ENCODE measurements at regions not wholly inside any gene's neighbourhood (a gene's known extent, or its start where the extent isn't known, plus 50 kb on each side); places are given as distances from the start of the nearest gene placed in this dataset.
A peak's percentile ranks its signal among the peaks of the same experiment; 100 is the strongest.

DNA sequence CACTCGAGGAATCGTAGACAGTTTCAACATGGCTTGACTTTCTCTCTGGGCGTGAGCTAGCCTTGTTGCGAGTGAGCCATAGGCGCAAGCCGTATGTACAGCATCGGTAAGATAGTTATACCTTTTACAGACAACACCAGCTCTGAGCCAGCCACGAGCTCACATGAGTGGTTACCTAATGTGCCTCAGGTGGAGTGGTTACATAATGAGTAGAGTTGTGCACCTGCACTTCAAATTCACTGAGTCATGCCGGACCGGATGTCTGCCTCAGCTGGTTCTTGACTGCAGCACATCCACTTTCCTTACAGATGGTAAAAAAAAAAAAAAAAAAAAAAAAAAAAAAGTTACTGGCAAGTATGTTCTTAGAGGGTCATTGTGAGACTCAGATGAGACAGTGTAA lies 360.4 kb upstream of the NR5A2 start:
- Histone ChIP-seq H2BK120ac (ENCODE audit: low read depth, low read length) (no peak overlapping the region), H3K9me3 (replicated peaks in 1 of 2; ENCODE audit: control insufficient read depth in 2 of 2, insufficient read depth in 1 of 2, low read depth in 1 of 2, low read length in 2 of 2) (no peaks in the 10 kb centered on the region), H2AK5ac (ENCODE audit: low read depth, low read length) (no peak overlapping the region), H3K4ac (ENCODE audit: low read length) (no peak overlapping the region), H3K4me2 (ENCODE audit: insufficient read depth, low read length, poor library complexity, severe bottlenecking) (no peak overlapping the region), H3K9ac (ENCODE audit: low read depth, low read length, poor library complexity) (no peak overlapping the region), H3K79me1 (ENCODE audit: low read depth, low read length) (no peaks in the 10 kb centered on the region), H3K4me1 (ENCODE audit: control insufficient read depth in 2 of 2, insufficient read depth in 1 of 2, low read depth in 1 of 2, low read length in 2 of 2) (no peaks in the 10 kb centered on the region), H2BK15ac (ENCODE audit: low read length) (no peak overlapping the region), H2AFZ (ENCODE audit: low read length) (no peak overlapping the region), H3K23ac (ENCODE audit: low read depth, low read length, poor library complexity) (peak overlapping the region; percentile 34), H3K18ac (ENCODE audit: low read length) (no peak overlapping the region), H4K8ac (ENCODE audit: low read depth, low read length) (no peak overlapping the region), H3K4me3 (ENCODE audit: low read length in 2 of 2) (no peak overlapping the region), H2BK12ac (ENCODE audit: low read length) (no peak overlapping the region), H3K36me3 (replicated peaks in 1 of 2; ENCODE audit: control insufficient read depth in 2 of 2, insufficient read depth in 2 of 2, low read length in 2 of 2) (no peaks in the 10 kb centered on the region), H3K14ac (ENCODE audit: low read length) (no peak overlapping the region), H3K27ac (replicated peaks; ENCODE audit: low read length) (no peak overlapping the region), H3K27me3 (ENCODE audit: control insufficient read depth in 3 of 3, insufficient read depth in 3 of 3, low read depth in 1 of 3, low read length in 3 of 3) (no peaks in the 10 kb centered on the region), H2BK5ac (ENCODE audit: low read length) (no peak overlapping the region), H4K91ac (ENCODE audit: low read depth, low read length, poor library complexity) (no peak overlapping the region)
- no peak for DNase-seq (ENCODE audit: low spot score)
- WGBS, 2 donors (ENCODE audit: extremely low coverage in 2 of 2, insufficient read length in 2 of 2, insufficient replicate concordance in 1 of 2): no CpG with 5 or more reads among the region's 10 CpGs

DNA sequence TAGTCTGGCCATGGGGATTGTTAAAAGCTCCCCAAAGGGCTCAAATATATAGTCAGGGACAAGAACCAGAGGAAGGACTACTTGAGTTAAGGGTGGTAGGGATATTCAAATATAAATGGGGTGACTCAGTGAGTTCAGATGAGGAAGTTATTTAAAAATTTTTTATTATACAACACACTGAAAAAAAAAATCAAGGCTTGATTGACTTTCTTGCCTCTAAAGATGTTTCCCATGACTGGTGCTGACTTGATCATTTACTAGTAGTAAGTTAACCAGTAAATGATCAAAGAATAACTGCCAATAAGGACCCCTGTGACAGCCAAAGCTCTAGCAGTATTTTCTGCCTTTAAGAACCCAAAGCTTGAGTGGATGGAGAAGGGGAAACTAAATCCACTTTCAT lies 357.6 kb upstream of the NR5A2 start:
- DNase-seq (ENCODE audit: low spot score): no peak
- H3K14ac ChIP-seq (ENCODE audit: low read length): no peak overlapping the region
- H2BK12ac ChIP-seq (ENCODE audit: low read length): no peak overlapping the region
- no peak overlapping the region for H3K4me2 ChIP-seq (ENCODE audit: insufficient read depth, low read length, poor library complexity, severe bottlenecking)
- no peak overlapping the region for H3K9ac ChIP-seq (ENCODE audit: low read depth, low read length, poor library complexity)
- H2AK5ac ChIP-seq (ENCODE audit: low read depth, low read length): no peak overlapping the region
- H3K4me1 ChIP-seq (ENCODE audit: control insufficient read depth in 2 of 2, insufficient read depth in 1 of 2, low read depth in 1 of 2, low read length in 2 of 2): no peaks in the 10 kb centered on the region
- H3K23ac ChIP-seq (ENCODE audit: low read depth, low read length, poor library complexity): no peak overlapping the region
- H3K9me3 ChIP-seq (replicated peaks in 1 of 2; ENCODE audit: control insufficient read depth in 2 of 2, insufficient read depth in 1 of 2, low read depth in 1 of 2, low read length in 2 of 2): no peaks in the 10 kb centered on the region
- no peaks in the 10 kb centered on the region for H3K36me3 ChIP-seq (replicated peaks in 1 of 2; ENCODE audit: control insufficient read depth in 2 of 2, insufficient read depth in 2 of 2, low read length in 2 of 2)
- H3K4ac ChIP-seq (ENCODE audit: low read length): no peak overlapping the region
- H2BK15ac ChIP-seq (ENCODE audit: low read length): no peak overlapping the region
- H2BK5ac ChIP-seq (ENCODE audit: low read length): no peak overlapping the region
- H4K8ac ChIP-seq (ENCODE audit: low read depth, low read length): no peak overlapping the region
- H3K4me3 ChIP-seq (ENCODE audit: low read length in 2 of 2): no peak overlapping the region
- no peak overlapping the region for H4K91ac ChIP-seq (ENCODE audit: low read depth, low read length, poor library complexity)
- no peak overlapping the region for H2BK120ac ChIP-seq (ENCODE audit: low read depth, low read length)
- no peak overlapping the region for H3K18ac ChIP-seq (ENCODE audit: low read length)
- no peak overlapping the region for H2AFZ ChIP-seq (ENCODE audit: low read length)
- H3K79me1 ChIP-seq (ENCODE audit: low read depth, low read length): no peaks in the 10 kb centered on the region
- no peaks in the 10 kb centered on the region for H3K27me3 ChIP-seq (ENCODE audit: control insufficient read depth in 3 of 3, insufficient read depth in 3 of 3, low read depth in 1 of 3, low read length in 3 of 3)
- no peak overlapping the region for H3K27ac ChIP-seq (replicated peaks; ENCODE audit: low read length)

DNA sequence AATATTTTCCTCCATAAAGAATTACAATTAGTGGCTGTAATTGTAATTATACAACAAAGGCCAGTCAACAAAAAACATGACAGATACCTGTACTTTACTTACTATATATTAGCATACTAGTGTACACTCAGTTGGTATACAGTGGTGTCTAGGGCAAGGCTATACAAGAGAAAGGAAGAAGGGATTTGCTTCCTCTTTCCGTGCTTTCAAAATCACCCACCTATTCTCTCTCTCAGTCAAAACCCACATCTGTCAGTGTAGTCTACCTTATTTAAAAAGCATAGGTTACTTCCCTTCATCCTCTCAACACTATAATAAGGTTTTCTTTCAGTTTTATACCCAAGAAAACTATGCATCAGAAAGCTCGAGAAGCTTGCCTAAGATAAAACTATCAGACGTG lies 355.8 kb upstream of the NR5A2 start:
- Histone ChIP-seq H3K14ac (ENCODE audit: low read length) (no peak overlapping the region), H3K4me3 (ENCODE audit: low read length in 2 of 2) (no peak overlapping the region), H2BK120ac (ENCODE audit: low read depth, low read length) (no peak overlapping the region), H3K27ac (replicated peaks; ENCODE audit: low read length) (no peak overlapping the region), H3K27me3 (ENCODE audit: control insufficient read depth in 3 of 3, insufficient read depth in 3 of 3, low read depth in 1 of 3, low read length in 3 of 3) (no peaks in the 10 kb centered on the region), H4K91ac (ENCODE audit: low read depth, low read length, poor library complexity) (no peak overlapping the region), H3K23ac (ENCODE audit: low read depth, low read length, poor library complexity) (no peak overlapping the region), H3K4me1 (ENCODE audit: control insufficient read depth in 2 of 2, insufficient read depth in 1 of 2, low read depth in 1 of 2, low read length in 2 of 2) (peaks cover 0 to under 1% of the 10 kb centered on the region in 2 donors), H2AK5ac (ENCODE audit: low read depth, low read length) (no peak overlapping the region), H3K4me2 (ENCODE audit: insufficient read depth, low read length, poor library complexity, severe bottlenecking) (no peak overlapping the region), H2BK15ac (ENCODE audit: low read length) (no peak overlapping the region), H2BK5ac (ENCODE audit: low read length) (no peak overlapping the region), H3K18ac (ENCODE audit: low read length) (no peak overlapping the region), H2AFZ (ENCODE audit: low read length) (no peak overlapping the region), H4K8ac (ENCODE audit: low read depth, low read length) (no peak overlapping the region), H3K36me3 (replicated peaks in 1 of 2; ENCODE audit: control insufficient read depth in 2 of 2, insufficient read depth in 2 of 2, low read length in 2 of 2) (no peaks in the 10 kb centered on the region), H3K79me1 (ENCODE audit: low read depth, low read length) (no peaks in the 10 kb centered on the region), H3K9ac (ENCODE audit: low read depth, low read length, poor library complexity) (no peak overlapping the region), H3K4ac (ENCODE audit: low read length) (no peak overlapping the region), H2BK12ac (ENCODE audit: low read length) (no peak overlapping the region), H3K9me3 (replicated peaks in 1 of 2; ENCODE audit: control insufficient read depth in 2 of 2, insufficient read depth in 1 of 2, low read depth in 1 of 2, low read length in 2 of 2) (no peaks in the 10 kb centered on the region)
- no CpG with 5 or more reads among the region's 3 CpGs for WGBS, 2 donors (ENCODE audit: extremely low coverage in 2 of 2, insufficient read length in 2 of 2, insufficient replicate concordance in 1 of 2)
- no peak for DNase-seq (ENCODE audit: low spot score)

DNA sequence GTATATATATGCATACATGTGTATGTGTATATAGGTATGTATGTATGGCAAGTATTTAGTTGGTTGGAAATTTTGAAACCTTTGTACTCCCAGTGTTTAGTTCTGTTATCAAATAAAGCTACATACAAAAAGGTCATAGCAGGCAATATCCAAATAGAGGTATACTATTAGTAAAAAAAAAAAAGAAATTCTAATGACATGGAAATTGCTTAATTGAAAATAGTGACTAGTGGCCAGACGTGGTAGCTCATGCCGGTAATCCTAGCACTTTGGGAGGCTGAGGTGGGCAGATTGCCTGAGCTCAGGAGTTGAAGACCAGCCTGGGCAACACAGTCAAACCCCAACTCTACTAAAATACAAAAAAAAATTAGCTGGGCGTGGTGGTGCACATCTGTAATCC lies 351.6 kb upstream of the NR5A2 start:
- Histone ChIP-seq H3K18ac (ENCODE audit: low read length) (no peak overlapping the region), H3K4ac (ENCODE audit: low read length) (no peak overlapping the region), H3K14ac (ENCODE audit: low read length) (no peak overlapping the region), H3K27me3 (ENCODE audit: control insufficient read depth in 3 of 3, insufficient read depth in 3 of 3, low read depth in 1 of 3, low read length in 3 of 3) (no peaks in the 10 kb centered on the region), H2BK12ac (ENCODE audit: low read length) (no peak overlapping the region), H2BK15ac (ENCODE audit: low read length) (no peak overlapping the region), H2BK120ac (ENCODE audit: low read depth, low read length) (no peak overlapping the region), H3K9me3 (replicated peaks in 1 of 2; ENCODE audit: control insufficient read depth in 2 of 2, insufficient read depth in 1 of 2, low read depth in 1 of 2, low read length in 2 of 2) (no peaks in the 10 kb centered on the region), H3K4me3 (ENCODE audit: low read length in 2 of 2) (no peak overlapping the region), H3K4me2 (ENCODE audit: insufficient read depth, low read length, poor library complexity, severe bottlenecking) (no peak overlapping the region), H2AFZ (ENCODE audit: low read length) (no peak overlapping the region), H3K79me1 (ENCODE audit: low read depth, low read length) (no peaks in the 10 kb centered on the region), H2BK5ac (ENCODE audit: low read length) (no peak overlapping the region), H3K23ac (ENCODE audit: low read depth, low read length, poor library complexity) (no peak overlapping the region), H3K9ac (ENCODE audit: low read depth, low read length, poor library complexity) (no peak overlapping the region), H4K8ac (ENCODE audit: low read depth, low read length) (no peak overlapping the region), H3K36me3 (replicated peaks in 1 of 2; ENCODE audit: control insufficient read depth in 2 of 2, insufficient read depth in 2 of 2, low read length in 2 of 2) (no peaks in the 10 kb centered on the region), H4K91ac (ENCODE audit: low read depth, low read length, poor library complexity) (no peak overlapping the region), H2AK5ac (ENCODE audit: low read depth, low read length) (no peak overlapping the region), H3K4me1 (ENCODE audit: control insufficient read depth in 2 of 2, insufficient read depth in 1 of 2, low read depth in 1 of 2, low read length in 2 of 2) (peaks cover 0 to 3% of the 10 kb centered on the region in 2 donors), H3K27ac (replicated peaks; ENCODE audit: low read length) (no peak overlapping the region)
- DNase-seq (ENCODE audit: low spot score): no peak
- WGBS, 2 donors (ENCODE audit: extremely low coverage in 2 of 2, insufficient read length in 2 of 2, insufficient replicate concordance in 1 of 2): no CpG with 5 or more reads among the region's 3 CpGs
